Activated T-cell treated with anti-CD3 and anti-CD28 coated beads for 48 hours (primary cell): ENCODE measurements at regions not wholly inside any gene's neighbourhood (a gene's known extent, or its start where the extent isn't known, plus 50 kb on each side); places are given as distances from the start of the nearest gene placed in this dataset.

Experiments used
- DNase-seq: peaks from one replicate; pipeline ENCODE4 v3.0.0-alpha.2; 2020; ENCODE audit warnings: low read depth

DNA sequence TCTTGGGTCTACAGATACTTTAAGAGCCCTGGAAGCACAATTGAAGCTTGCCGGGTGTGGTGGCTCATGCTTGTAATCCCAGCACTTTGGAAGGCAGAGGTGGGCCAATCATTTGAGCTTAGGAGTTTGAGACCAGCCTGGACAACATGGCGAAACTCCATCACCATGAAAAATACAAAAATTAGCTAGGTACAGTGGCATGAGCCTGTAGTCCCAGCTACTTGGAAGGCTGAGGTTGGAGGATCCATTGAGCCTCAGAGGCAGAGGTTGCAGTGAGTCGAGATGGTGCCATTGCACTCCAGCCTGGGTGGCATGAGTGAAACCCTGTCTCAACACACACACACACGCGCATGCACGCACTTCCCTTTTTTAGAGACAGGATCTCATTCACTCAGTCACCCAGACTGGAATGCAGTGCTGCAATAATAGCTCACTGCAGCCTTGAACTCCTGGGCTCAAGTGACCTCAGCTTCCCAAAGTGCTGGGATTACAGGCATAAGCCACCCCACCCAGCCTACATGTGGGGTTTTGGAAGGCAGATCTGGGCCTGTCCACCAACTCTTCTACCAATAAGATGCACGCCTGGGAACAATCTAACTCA is 182.5 kb upstream of the JARID2 start:
- no peak for DNase-seq

DNA sequence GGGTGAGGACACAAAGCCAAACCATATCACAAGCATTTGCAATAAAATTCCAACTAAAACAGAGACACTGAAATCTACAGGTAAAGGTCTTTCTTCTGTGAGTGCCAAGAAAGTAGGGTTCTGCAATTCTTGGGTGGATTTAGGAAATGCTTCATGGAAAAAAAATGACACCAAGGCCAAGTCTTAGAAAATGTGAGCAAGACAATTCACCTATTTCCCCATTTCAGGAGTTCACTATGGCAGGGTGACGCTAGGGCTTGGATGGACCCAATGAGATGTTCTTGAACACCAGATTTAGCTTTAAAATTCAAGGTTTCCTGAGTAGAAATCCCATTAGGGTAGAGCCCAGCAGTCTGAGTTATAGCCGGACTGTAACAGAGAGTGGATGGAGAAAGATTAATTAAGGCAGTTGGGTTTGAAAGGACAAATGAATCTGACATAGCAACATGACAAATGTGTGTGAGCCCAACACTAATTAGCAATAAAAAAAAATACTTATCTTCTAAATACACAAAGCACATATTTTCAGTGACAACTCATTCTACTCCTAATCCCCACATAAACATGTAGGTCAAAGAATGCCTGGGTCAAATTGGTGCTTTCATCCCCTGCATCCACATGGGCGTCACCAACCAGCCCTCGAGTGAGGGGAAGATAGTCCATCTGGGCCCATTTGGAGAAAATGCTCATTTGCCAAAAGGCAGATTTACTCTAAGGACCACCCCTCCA is 180.4 kb upstream of the JARID2 start:
- DNase-seq = no peak

DNA sequence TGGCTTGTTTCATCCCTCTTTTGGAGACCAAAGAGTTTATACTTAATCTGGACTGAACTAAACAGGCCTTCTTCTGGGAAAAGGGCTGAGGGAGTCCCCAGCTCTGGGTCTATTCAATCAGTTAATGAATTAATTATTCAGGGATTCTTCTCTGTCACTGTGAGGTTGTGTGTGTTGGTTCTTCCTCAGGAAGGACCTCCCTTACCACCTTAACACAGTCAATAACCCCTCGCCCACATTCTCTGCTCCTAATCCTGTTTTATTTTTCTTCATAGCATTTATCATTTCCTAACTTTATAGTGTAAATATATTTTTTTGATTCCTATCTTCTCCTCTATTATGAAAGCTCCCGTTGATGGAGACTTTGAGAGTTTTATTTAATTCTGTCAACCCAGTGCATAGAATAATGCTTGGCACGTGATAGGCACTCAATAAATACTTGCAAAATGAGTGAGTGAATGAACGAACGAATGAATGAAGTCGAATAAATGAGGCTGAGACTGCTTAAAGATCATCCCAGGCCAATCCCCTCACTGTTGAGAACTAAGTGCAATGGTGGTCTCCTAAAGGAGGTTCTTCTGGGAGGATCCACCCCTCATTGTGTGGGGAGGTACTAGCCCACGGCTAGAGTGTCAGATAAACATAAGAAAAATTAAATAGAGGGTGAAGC is 179.6 kb upstream of the JARID2 start:
- DNase-seq = no peak

GRCh38 chr6:15073344-15073789 is 172.5 kb upstream of the JARID2 start:
- no peak for DNase-seq

DNA sequence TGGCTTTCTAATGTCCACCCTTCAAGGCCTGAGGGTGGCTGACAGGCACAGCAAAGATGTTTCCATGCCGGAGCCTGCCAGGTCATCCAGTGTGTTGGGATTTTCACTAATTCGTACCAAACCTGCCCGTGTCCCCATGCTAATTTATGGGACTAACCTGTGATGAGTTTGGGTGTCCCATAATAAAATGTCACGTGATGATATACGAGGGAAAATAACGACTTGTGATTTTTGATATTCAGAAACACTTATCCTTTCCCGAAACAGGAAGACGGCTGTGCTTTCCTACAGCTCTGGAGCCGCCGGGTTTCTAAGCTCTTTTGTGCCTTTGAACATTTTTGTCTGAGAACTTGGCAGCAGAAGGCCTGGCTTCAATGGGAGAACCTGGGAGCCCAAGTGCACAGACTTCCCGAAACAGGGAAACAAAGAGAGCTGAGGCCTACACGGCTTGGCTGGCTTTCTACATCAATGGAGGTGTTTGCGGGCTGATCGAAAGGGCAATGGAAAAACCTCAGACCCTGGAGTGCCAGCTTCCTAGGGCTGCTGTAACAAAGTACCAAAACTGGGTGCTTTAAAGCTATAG is 171.9 kb upstream of the JARID2 start:
- no peak for DNase-seq

DNA sequence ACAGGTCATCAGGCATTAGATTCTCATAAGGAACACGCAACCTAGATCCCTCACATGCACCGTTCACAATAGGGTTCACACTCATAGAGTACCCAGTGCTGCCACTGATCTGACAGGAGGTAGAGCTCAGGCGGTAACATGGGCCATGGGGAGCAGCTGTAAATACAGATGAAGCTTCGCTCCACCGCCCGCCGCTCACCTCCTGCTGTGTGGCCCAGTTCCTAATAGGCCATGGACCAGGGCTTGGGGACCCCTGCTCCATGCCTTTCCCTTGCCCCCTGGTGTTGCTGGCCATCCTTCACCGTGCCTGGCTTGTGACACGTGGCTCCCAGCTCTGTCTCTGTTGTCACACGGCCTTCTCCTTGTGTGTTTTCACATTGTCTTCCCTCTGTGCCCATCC is 171.1 kb upstream of the JARID2 start:
- no peak for DNase-seq

GRCh38 chr6:15076565-15076964 is 169.3 kb upstream of the JARID2 start:
- DNase-seq = no peak

DNA sequence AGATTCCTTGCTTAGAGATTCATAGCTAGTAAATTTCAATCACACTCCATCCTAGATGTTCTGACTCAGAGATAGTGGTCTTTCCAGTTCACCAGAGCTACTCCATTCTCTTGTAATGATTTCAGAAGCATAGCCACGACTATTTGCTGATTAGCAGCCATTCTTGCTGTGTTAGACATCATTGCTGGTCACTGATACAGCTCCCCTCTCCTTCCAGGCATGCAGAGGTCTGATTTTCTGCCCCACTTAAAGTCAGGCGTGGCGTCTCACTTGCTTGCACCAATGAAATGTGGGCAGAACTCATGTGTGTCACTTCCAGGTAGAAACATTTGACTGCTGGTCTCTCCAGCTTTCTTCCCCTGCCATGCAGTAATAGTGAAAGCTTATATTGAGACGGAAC is 168.9 kb upstream of the JARID2 start:
- DNase-seq = no peak

DNA sequence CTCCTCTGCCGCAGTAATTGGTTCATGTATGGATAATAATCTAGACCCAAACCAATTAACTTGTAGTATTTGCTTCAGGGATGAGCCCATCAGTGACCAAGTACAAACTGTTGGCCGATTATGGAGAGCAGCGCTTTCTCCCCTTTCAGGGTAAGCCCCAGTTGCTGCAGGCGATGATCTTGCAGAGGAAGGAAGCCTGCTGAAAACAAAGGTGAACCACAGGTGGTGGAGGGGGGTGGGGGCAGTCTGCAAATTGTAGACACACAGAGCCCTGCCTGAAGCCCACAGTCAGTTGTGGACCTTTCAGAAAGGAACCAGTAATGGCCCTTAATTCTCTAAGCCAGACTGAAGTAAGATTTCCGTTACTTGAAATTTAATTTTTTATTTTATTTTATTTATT is 167.9 kb upstream of the JARID2 start:
- no peak for DNase-seq

- DNase-seq = no peak
Observed at GRCh38 chr6:15079288-15079817, 166.5 kb upstream of the JARID2 start.

GRCh38 chr6:15080895-15081294 is 165.0 kb upstream of the JARID2 start:
- DNase-seq = no peak

DNA sequence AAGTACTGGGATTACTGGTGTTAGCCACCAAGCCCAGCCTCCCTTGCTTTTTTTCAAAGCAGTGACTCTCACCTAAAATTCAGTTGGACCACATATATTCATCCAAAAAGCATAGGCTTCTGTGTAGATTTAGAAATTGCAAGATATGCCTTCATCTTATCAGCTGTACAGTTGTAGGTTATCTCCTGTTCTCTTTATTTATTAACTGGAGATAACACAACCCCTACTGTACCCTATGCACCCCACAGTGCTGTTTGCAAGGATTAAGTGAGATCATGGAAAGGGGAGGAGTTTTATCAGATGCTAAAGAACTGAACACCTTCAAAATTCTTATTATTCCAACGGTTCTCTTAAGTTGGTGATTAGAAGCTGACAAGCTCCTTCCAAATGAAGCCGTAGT is 164.4 kb upstream of the JARID2 start:
- DNase-seq = no peak

DNA sequence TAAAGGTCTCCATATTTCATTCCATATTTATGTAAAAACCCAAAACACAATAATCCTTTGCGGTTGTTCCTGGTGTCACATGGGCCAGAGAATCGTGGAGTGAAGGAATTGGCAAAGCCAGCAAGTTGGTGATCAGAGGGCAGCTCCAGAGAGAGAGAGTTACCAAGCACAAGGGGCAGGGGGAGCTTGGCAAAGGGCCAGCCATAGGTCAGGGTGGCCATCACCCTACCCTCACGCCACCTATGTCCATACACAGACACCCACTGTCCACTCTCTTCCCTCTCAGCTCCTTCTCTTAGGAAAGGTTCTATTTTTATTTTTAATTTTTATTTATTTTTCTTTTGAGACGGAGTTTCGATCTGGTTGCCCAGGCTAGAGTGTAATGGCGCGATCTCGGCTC is 163.2 kb upstream of the JARID2 start:
- DNase-seq = no peak

DNA sequence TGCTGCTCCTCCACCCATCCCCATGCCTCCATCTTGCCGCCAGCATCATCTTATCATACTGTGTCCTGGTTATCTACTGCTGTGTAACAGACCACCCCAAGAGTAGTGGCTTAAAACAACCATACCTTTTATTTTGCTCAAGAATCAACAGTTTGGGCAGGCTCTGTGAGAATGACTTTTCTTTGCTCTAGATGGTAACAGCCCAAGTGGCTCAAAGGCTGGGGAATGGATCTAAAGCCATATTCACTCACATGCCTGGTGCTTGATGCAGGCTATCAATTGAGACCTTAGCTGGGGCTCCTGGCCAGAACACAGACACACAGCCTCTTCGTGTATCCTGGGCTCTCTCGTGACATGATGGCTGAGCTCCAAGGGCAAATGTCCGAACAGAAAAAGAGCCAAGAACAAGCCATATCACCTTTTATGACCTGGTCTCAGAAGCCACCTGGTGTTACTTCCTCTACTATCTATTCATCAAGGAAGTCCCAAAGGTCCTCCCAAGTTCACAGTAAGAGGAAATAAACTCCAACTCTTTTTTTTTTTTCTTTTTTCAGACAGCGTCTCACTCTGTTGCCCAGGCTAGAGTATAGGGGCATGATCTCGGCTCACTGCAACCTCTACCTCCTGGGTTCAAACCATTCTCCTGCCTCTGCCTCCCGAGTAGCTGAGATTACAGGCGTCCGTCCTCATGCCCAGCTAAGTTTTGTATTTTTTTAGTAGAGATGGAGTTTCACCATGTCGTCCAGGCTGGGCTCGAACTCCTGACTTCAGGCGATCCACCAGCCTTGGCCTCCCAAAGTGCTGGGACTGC is 159.3 kb upstream of the JARID2 start:
- no peak for DNase-seq

DNA sequence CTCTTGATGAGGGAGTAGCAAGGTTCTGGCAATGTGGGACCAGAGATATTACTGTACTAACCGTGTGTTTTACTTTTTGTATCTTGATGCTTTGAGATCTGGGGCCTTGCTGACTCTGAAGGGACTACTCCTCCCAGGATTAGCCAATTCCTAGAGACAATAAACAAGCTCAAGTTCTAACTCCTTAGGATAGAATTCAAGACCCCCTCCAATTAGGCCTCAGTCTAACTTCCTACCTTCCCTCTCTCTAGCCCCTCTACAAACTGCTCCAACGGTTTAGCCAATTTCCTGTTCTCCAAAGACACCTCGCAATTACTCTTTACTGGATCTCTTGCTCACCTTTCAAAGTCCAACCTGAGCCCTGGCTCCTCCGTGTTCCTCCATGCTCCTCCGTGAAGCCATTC is 158.7 kb upstream of the JARID2 start:
- no peak for DNase-seq

- no peak for DNase-seq
Observed at GRCh38 chr6:15088904-15089568, 156.8 kb upstream of the JARID2 start.

- no peak for DNase-seq
Observed at GRCh38 chr6:15089569-15090144, 156.2 kb upstream of the JARID2 start.

DNA sequence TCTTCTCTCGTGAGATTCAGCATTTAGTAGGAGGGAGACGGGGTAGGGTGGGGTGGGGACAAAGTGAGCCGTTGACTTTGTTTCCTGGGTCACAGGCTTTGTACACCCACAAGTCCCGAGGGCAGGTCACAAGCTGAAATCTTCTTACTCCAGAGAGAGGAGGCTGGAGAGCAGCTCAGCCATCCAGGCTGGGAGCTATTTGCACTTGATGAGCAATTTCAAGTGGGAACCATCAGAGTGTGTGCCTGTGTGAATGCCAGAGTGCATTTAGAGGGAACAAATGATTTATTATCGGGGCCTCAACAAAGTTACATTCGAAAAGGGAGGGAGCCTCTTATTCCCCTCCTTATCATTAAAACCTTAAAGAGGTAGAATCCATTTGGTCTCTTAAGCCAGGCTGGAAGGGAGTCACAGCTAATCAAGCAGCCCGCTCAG is 155.7 kb upstream of the JARID2 start:
- DNase-seq = no peak

- no peak for DNase-seq
Observed at GRCh38 chr6:15090745-15091384, 155.0 kb upstream of the JARID2 start.
